ENCODE measurements at regions not wholly inside any gene's neighbourhood (a gene's known extent, or its start where the extent isn't known, plus 50 kb on each side); places are given as distances from the start of the nearest gene placed in this dataset.

- Histone ChIP-seq H3K27ac (ENCODE audit: insufficient read depth, low read depth, low read length) (no peak overlapping the region), H3K9ac (replicated peaks; ENCODE audit: extremely low read depth, insufficient read depth, low read length) (no peak overlapping the region), H3K79me2 (ENCODE audit: control insufficient read depth, insufficient read depth, low read length) (no peaks in the 10 kb centered on the region), H3K9me1 (replicated peaks; ENCODE audit: control insufficient read depth, extremely low read depth, insufficient read depth, low read length) (no peaks in the 10 kb centered on the region), H3K27me3 (ENCODE audit: control insufficient read depth in 2 of 2, insufficient read depth in 2 of 2, low read length in 2 of 2) (no peaks in the 10 kb centered on the region), H3K4me1 (ENCODE audit: control insufficient read depth, extremely low read depth, insufficient read depth, low read length) (peaks cover 5% of the 10 kb centered on the region), H3K4me3 (replicated peaks in 1 of 3; ENCODE audit: insufficient read depth in 1 of 3, low read depth in 1 of 3, low read length in 3 of 3) (no peak overlapping the region), H3K36me3 (ENCODE audit: control insufficient read depth in 2 of 2, extremely low read depth in 1 of 2, insufficient read depth in 2 of 2, low read length in 2 of 2) (no peaks in the 10 kb centered on the region), H3K4me2 (ENCODE audit: insufficient read depth, low read length) (no peak overlapping the region), H4K20me1 (replicated peaks; ENCODE audit: control insufficient read depth, extremely low read depth, insufficient read depth, low read length) (no peaks in the 10 kb centered on the region), H2AFZ (ENCODE audit: low read depth, low read length) (no peak overlapping the region), H3K9me3 (replicated peaks; ENCODE audit: control insufficient read depth, insufficient read depth, low read length) (no peaks in the 10 kb centered on the region)
- ChIA-PET CTCF (no interaction called here), POLR2A (no interaction called here)
- no TSS peak for BruUV-seq (replicated peaks)
- DNase-seq (ENCODE audit: low read depth, low spot score) (no peak), FAIRE-seq (no peak)
- intact Hi-C loops (cut with micrococcal nuclease) (loop anchor here (10.0 kb wide), 1 partner anchor 626 kb away; no protein-coding TSS in a partner anchor), dilution Hi-C loops (cut with MboI; ENCODE audit: extremely low pct_ligation_motif_present, low sequenced_read_pairs) (no loop called here)
- TF ChIP-seq MAX (IDR thresholded peaks at IDR 0.05; ENCODE audit: insufficient read depth, insufficient read length) (no peak), GATA2 (IDR thresholded peaks at IDR 0.05; ENCODE audit: insufficient read depth, insufficient read length, low read depth, low read length) (no peak), CTCF (IDR thresholded peaks at IDR 0.05; ENCODE audit: extremely low read depth in 1 of 2, insufficient read depth in 1 of 2, low read depth in 1 of 2, low read length in 2 of 2) (no peak), JUN (IDR thresholded peaks at IDR 0.05; ENCODE audit: borderline replicate concordance, insufficient read depth, insufficient read length, low read depth) (no peak), MYC (IDR thresholded peaks at IDR 0.05; ENCODE audit: low read depth, low read length) (no peak), EZH2 (IDR thresholded peaks at IDR 0.05; ENCODE audit: borderline replicate concordance, low read depth, low read length, severe bottlenecking) (no peak), POLR2A (IDR thresholded peaks at IDR 0.05; ENCODE audit: low read depth, low read length) (no peak), FOS (IDR thresholded peaks at IDR 0.05; ENCODE audit: borderline replicate concordance, insufficient read depth, low read length) (no peak), POLR2AphosphoS5 (IDR thresholded peaks at IDR 0.05; ENCODE audit: insufficient read depth, low read depth, low read length) (no peak)
Measured at GRCh38 chr3:22111226-22111625, 360.2 kb upstream of the ZNF385D start.

Data from endothelial cell of umbilical vein (primary cell).